OCI-LY7 (cell line): ENCODE measurements at regions not wholly inside any gene's neighbourhood (a gene's known extent, or its start where the extent isn't known, plus 50 kb on each side); places are given as distances from the start of the nearest gene placed in this dataset.
"Not testable (repeated sequence)": the region's sequence is repeated elsewhere in the genome, so short reads cannot be mapped to it uniquely, and the experiment has no call there.

Source experiments
- BruUV-seq: library from RNA; stranded (reverse); fragments of 400-500 nt; replicated peaks from 2 replicates; lab custom pipeline; 2021; lab: Mats Ljungman, UMichigan
- CTCF ChIA-PET: fragments of 300-600 bp; sonication (Branson Sonifier 250); formaldehyde crosslinking; loops from one replicate; lab custom pipeline; 2022; ENCODE audit warnings: antibody characterized with exemption; ENCODE audit not compliant: unreplicated experiment; lab: Charles Lee
- POLR2A ChIA-PET: fragments of 300-600 bp; sonication (Branson Sonifier 250); formaldehyde crosslinking; loops from one replicate; lab custom pipeline; 2022; ENCODE audit warnings: antibody characterized with exemption; lab: Charles Lee
- DNase-seq: peaks from one replicate; pipeline ENCODE4 v3.0.0-alpha.2; 2015; ENCODE audit warnings: low spot score
- H2AFZ ChIP-seq: fragments of 200-600 bp; sonication (generic), shearing (Covaris generic); 2 replicates; pipeline ENCODE4 v1.6.1; 2014; ENCODE audit warnings: mild to moderate bottlenecking, antibody characterized with exemption, low read length, moderate library complexity
- H3K27ac ChIP-seq: fragments of 200-600 bp; sonication (generic); 2 replicates; pipeline ENCODE4 v1.5.1; 2014; ENCODE audit warnings: mixed run types, low read depth, mild to moderate bottlenecking, moderate library complexity, low read length, inconsistent platforms; ENCODE audit not compliant: poor library complexity, severe bottlenecking
- H3K36me3 ChIP-seq: fragments of 200-600 bp; sonication (generic); 2 replicates; pipeline ENCODE4 v1.6.1; 2014; ENCODE audit warnings: mild to moderate bottlenecking, antibody characterized with exemption, low read length, moderate library complexity, mixed read lengths; ENCODE audit not compliant: insufficient read depth
- H3K4me1 ChIP-seq: fragments of 200-600 bp; sonication (generic); 2 replicates; pipeline ENCODE4 v1.5.1; 2014; ENCODE audit warnings: mild to moderate bottlenecking, low read length; ENCODE audit not compliant: insufficient read depth, poor library complexity, severe bottlenecking
- H3K4me2 ChIP-seq: fragments of 200-600 bp; sonication (generic); 2 replicates; pipeline ENCODE4 v1.6.1; 2014; ENCODE audit warnings: mild to moderate bottlenecking, low read length
- H3K4me3 ChIP-seq: fragments of 200-600 bp; sonication (generic); 2 replicates; pipeline ENCODE4 v1.5.1; 2014; ENCODE audit warnings: mild to moderate bottlenecking, low read depth, low read length; ENCODE audit not compliant: poor library complexity, severe bottlenecking
- H3K79me2 ChIP-seq: fragments of 200-600 bp; sonication (generic); 2 replicates; pipeline ENCODE4 v1.6.1; 2016; ENCODE audit warnings: low read depth, mild to moderate bottlenecking, low read length, moderate library complexity, mixed read lengths; ENCODE audit not compliant: insufficient read depth
- H3K9me2 ChIP-seq: fragments of 200-600 bp; sonication (generic); 2 replicates; pipeline ENCODE4 v1.6.1; 2016; ENCODE audit warnings: mild to moderate bottlenecking, low read length, mixed read lengths; ENCODE audit not compliant: insufficient read depth
- H3K9me3 ChIP-seq: fragments of 200-600 bp; sonication (generic); 2 replicates; pipeline ENCODE4 v1.6.1; 2014; ENCODE audit warnings: mild to moderate bottlenecking, mixed run types, low read length, mixed read lengths
- H4K20me1 ChIP-seq: fragments of 200-600 bp; sonication (generic); 2 replicates; pipeline ENCODE4 v1.6.1; 2014; ENCODE audit warnings: mild to moderate bottlenecking, antibody characterized with exemption, low read length, moderate library complexity, mixed read lengths; ENCODE audit not compliant: insufficient read depth
- EZH2phosphoT487 ChIP-seq: fragments of 200-600 bp; sonication (generic); IDR thresholded peaks from 2 replicates; pipeline ENCODE4 v1.6.1; 2018; ENCODE audit warnings: low read depth, borderline replicate concordance, mild to moderate bottlenecking, mixed run types, antibody characterized with exemption, low read length, moderate library complexity, mixed read lengths
- intact Hi-C: fragments of 100-400 bp; cut with micrococcal nuclease; formaldehyde crosslinking; loops from one replicate; pipeline ENCODE4 v1.10.0; 2022; ENCODE audit not compliant: unreplicated experiment
- TF ChIP-seq, protein P1 (sequence below): fragments of 200-600 bp; sonication (generic); conservative IDR thresholded peaks from 2 replicates; pipeline ENCODE4 v1.5.1; 2014; ENCODE audit warnings: mild to moderate bottlenecking, antibody characterized with exemption, low read length, moderate library complexity, mixed read lengths

DNA sequence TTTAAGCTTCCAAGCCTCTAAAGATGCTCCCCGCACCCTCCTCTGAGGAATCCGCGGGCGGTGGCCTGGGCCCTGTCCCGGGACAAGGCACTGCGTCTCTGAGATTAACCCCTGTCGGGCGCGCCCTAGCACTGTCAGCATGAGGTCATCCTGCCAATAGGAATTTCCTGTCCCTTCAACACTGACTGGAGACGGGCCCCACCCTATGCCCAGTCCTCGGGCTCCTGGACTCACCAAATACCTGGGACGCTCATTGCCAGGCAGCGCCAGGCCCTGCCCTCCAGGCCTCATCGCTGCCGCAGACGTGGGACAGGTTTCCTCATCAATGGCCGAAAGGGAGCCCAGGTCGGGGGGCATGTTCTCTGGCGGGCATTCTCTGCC, 67.6 kb upstream of the SH3GL3 start:
- H3K9me3 ChIP-seq, result no peaks in the 10 kb centered on the region
- CTCF ChIA-PET, result no interaction called here

DNA sequence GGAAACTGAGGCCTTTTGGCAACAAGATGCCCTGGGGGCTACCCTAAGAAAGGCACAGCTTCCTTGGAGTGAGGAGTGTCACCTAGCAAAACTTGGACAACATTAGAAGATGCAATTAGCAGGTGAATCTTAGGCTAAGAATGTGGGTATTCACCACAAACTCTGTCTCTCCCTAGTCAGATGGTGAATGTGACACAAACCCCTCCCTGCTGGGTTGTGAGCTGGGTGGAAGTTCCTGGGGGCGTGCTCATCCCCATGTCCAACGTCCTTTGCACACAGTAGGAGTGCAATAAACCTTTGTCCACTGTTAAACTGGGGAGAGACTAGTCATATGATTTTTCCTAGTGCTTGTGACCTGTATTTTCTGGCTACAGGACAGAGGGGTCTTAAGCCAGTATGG, 67.1 kb upstream of the SH3GL3 start:
- no peak overlapping the region for H3K4me3 ChIP-seq
- ChIA-PET POLR2A (no interaction called here), CTCF (no interaction called here)
- H3K4me1 ChIP-seq, result no peaks in the 10 kb centered on the region
- no TSS peak for BruUV-seq
- H3K27ac ChIP-seq, result no peak overlapping the region
- H2AFZ ChIP-seq, result no peak overlapping the region
- TF ChIP-seq EZH2phosphoT487, result no peak
- TF ChIP-seq, protein P1, sequence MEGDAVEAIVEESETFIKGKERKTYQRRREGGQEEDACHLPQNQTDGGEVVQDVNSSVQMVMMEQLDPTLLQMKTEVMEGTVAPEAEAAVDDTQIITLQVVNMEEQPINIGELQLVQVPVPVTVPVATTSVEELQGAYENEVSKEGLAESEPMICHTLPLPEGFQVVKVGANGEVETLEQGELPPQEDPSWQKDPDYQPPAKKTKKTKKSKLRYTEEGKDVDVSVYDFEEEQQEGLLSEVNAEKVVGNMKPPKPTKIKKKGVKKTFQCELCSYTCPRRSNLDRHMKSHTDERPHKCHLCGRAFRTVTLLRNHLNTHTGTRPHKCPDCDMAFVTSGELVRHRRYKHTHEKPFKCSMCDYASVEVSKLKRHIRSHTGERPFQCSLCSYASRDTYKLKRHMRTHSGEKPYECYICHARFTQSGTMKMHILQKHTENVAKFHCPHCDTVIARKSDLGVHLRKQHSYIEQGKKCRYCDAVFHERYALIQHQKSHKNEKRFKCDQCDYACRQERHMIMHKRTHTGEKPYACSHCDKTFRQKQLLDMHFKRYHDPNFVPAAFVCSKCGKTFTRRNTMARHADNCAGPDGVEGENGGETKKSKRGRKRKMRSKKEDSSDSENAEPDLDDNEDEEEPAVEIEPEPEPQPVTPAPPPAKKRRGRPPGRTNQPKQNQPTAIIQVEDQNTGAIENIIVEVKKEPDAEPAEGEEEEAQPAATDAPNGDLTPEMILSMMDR, result no peak
- H3K9me2 ChIP-seq, result no peaks in the 10 kb centered on the region
- no peak overlapping the region for H3K4me2 ChIP-seq
- H3K79me2 ChIP-seq, result no peaks in the 10 kb centered on the region
- H3K36me3 ChIP-seq, result no peaks in the 10 kb centered on the region
- DNase-seq, result no peak
- intact Hi-C loops, result loop anchor here (2.0 to 5.0 kb wide), 2 partner anchors 131 to 533 kb away; no protein-coding TSS in a partner anchor
- H3K9me3 ChIP-seq, result no peaks in the 10 kb centered on the region
- H4K20me1 ChIP-seq, result no peaks in the 10 kb centered on the region

More for the DNA sequence above, 67.6 kb upstream of the SH3GL3 start:
- BruUV-seq, result no TSS peak
- no peaks in the 10 kb centered on the region for H3K79me2 ChIP-seq
- no peak overlapping the region for H3K4me2 ChIP-seq
- H3K36me3 ChIP-seq, result no peaks in the 10 kb centered on the region
- no peak overlapping the region for H3K4me3 ChIP-seq
- no peaks in the 10 kb centered on the region for H4K20me1 ChIP-seq
- H3K4me1 ChIP-seq, result no peaks in the 10 kb centered on the region
- TF ChIP-seq, protein P1, result no peak
- no peak for TF ChIP-seq EZH2phosphoT487
- intact Hi-C loops, result no loop called here
- POLR2A ChIA-PET, result no interaction called here
- H2AFZ ChIP-seq, result no peak overlapping the region
- H3K27ac ChIP-seq, result no peak overlapping the region
- H3K9me2 ChIP-seq, result no peaks in the 10 kb centered on the region
- DNase-seq, result no peak

DNA sequence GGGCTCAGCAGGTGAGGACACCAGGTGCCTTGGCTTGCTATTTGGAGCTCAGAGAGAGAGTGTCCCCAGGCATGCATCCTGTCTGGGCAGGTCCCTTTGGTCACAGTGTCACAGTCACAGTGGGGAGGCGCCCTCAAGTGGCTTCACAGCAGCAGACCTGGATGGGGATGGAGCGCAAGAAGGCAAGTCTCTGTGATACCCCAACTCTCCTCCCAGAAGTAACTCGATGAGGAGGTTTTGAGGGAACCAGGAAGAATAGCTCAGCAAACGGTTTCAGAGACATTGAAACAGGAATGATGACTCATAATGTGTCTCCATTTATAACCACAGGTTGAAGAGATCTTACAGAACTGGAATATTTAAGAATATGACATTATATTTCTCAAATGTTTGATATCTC, 66.5 kb upstream of the SH3GL3 start:
- Histone ChIP-seq H3K27ac (no peak overlapping the region), H3K79me2 (no peaks in the 10 kb centered on the region), H4K20me1 (no peaks in the 10 kb centered on the region), H3K4me2 (no peak overlapping the region), H3K4me1 (no peaks in the 10 kb centered on the region), H2AFZ (no peak overlapping the region), H3K9me2 (no peaks in the 10 kb centered on the region), H3K4me3 (no peak overlapping the region), H3K9me3 (no peaks in the 10 kb centered on the region), H3K36me3 (no peaks in the 10 kb centered on the region)
- peak; percentile 51 for DNase-seq
- POLR2A ChIA-PET, result no interaction called here
- CTCF ChIA-PET, result no interaction called here
- no TSS peak for BruUV-seq
- intact Hi-C loops, result loop anchor here (2.0 to 5.0 kb wide), 2 partner anchors 132 to 533 kb away; no protein-coding TSS in a partner anchor
- TF ChIP-seq, protein P1, result peak; percentile 72
- no peak for TF ChIP-seq EZH2phosphoT487

DNA sequence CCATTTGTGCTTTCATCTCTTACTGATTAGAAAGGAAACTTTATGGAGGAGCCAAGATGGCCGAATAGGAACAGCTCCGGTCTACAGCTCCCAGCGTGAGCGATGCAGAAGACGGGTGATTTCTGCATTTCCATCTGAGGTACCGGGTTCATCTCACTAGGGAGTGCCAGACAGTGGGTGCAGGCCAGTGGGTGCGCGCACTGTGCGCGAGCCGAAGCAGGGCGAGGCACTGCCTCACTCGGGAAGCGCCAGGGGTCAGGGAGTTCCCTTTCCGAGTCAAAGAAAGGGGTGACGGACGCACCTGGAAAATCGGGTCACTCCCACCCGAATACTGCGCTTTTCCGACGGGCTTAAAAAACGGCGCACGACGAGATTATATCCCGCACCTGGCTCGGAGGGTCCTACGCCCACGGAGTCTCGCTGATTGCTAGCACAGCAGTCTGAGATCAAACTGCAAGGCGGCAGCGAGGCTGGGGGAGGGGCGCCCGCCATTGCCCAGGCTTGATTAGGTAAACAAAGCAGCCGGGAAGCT, 63.5 kb upstream of the SH3GL3 start:
- H2AFZ ChIP-seq, H3K79me2 ChIP-seq, BruUV-seq, DNase-seq, H3K4me2 ChIP-seq, H3K4me3 ChIP-seq, CTCF ChIA-PET, H4K20me1 ChIP-seq, H3K4me1 ChIP-seq, H3K9me2 ChIP-seq, H3K27ac ChIP-seq, H3K9me3 ChIP-seq, H3K36me3 ChIP-seq, POLR2A ChIA-PET: not testable (repeated sequence)
- intact Hi-C loops, result loop anchor here (5.0 kb wide), 1 partner anchor 536 kb away; no protein-coding TSS in a partner anchor
